H1 (cell line): ENCODE measurements at regions not wholly inside any gene's neighbourhood (a gene's known extent, or its start where the extent isn't known, plus 50 kb on each side); places are given as distances from the start of the nearest gene placed in this dataset.

Experiments
- CTCF ChIP-seq, 3 experiments: IDR thresholded peaks; 1 replicate in 2 of 3; 2 replicates in 1 of 3; pipeline versions ENCODE4 v1.5.1 to v1.6.1; 2011; ENCODE audit warnings: low read length in 3 of 3, mild to moderate bottlenecking in 3 of 3, inconsistent platforms in 2 of 3, low read depth in 1 of 3, moderate library complexity in 1 of 3; ENCODE audit not compliant: insufficient read depth in 1 of 3; ENCODE audit errors: control extremely low read depth in 1 of 3
- E2F6 ChIP-seq: IDR thresholded peaks from 2 replicates; pipeline ENCODE4 v1.6.1; 2012; ENCODE audit warnings: inconsistent platforms
- EZH2 ChIP-seq: fragments of 200-600 bp; sonication (generic); IDR thresholded peaks from 2 replicates; pipeline ENCODE4 v1.7.1; 2012; ENCODE audit warnings: low read depth, mild to moderate bottlenecking, moderate library complexity, low read length, inconsistent platforms; ENCODE audit not compliant: severe bottlenecking
- JUN ChIP-seq: IDR thresholded peaks from 2 replicates; pipeline ENCODE4 v1.6.1; 2011; ENCODE audit warnings: low read depth, mild to moderate bottlenecking, improper control_type of control experiment, low read length
- MAFK ChIP-seq: IDR thresholded peaks from 2 replicates; pipeline ENCODE4 v1.6.1; 2012; ENCODE audit warnings: low read depth, mild to moderate bottlenecking, improper control_type of control experiment, low read length
- MAX ChIP-seq: IDR thresholded peaks from 2 replicates; pipeline ENCODE4 v1.6.1; 2012; ENCODE audit warnings: inconsistent platforms
- POLR2A ChIP-seq, 2 experiments: IDR thresholded peaks; 1 replicate in 1 of 2; 2 replicates in 1 of 2; pipeline ENCODE4 v1.6.1; 2011; ENCODE audit warnings: low read depth in 2 of 2, low read length in 2 of 2, mild to moderate bottlenecking in 2 of 2; ENCODE audit errors: control extremely low read depth in 1 of 2
- SIN3A ChIP-seq, 2 experiments: IDR thresholded peaks in 1 of 2; conservative IDR thresholded peaks in 1 of 2; 2 replicates each; pipeline ENCODE4 v1.6.1; 2011 to 2012; ENCODE audit warnings: low read length in 2 of 2, improper control_type of control experiment in 1 of 2, low read depth in 1 of 2, mild to moderate bottlenecking in 1 of 2
- SRF ChIP-seq: IDR thresholded peaks from 2 replicates; pipeline ENCODE4 v1.6.1; 2011; ENCODE audit warnings: mild to moderate bottlenecking, low read depth, low read length, moderate library complexity
- YY1 ChIP-seq: IDR thresholded peaks from 2 replicates; pipeline ENCODE4 v1.6.1; 2011; ENCODE audit warnings: low read depth, mild to moderate bottlenecking, low read length
- ZNF274 ChIP-seq: IDR thresholded peaks from 2 replicates; pipeline ENCODE4 v1.7.0; 2012; ENCODE audit warnings: low read length, borderline replicate concordance; ENCODE audit errors: extremely low read depth

- TF ChIP-seq CTCF (IDR thresholded peaks at IDR 0.05; ENCODE audit: control extremely low read depth in 1 of 3, insufficient read depth in 1 of 3, low read depth in 1 of 3, low read length in 3 of 3) (no peak), EZH2 (no peak), JUN (no peak), POLR2A (IDR thresholded peaks at IDR 0.05; ENCODE audit: control extremely low read depth in 1 of 2, low read depth in 2 of 2, low read length in 2 of 2) (no peak), SIN3A (conservative IDR thresholded peaks at IDR 0.05 in 1 of 2, IDR thresholded peaks at IDR 0.05 in 1 of 2; ENCODE audit: low read depth in 1 of 2, low read length in 2 of 2) (no peak), E2F6 (no peak), SRF (no peak), ZNF274 (no peak), MAX (no peak), MAFK (no peak), YY1 (no peak)
These were observed 57.8 kb upstream of the ID2 start for GRCh38 chr2:8623958-8624591.
